ENCODE measurements at regions not wholly inside any gene's neighbourhood (a gene's known extent, or its start where the extent isn't known, plus 50 kb on each side); places are given as distances from the start of the nearest gene placed in this dataset.

GRCh38 chr2:15775753-15776628 lies 164.4 kb upstream of the MYCN start:
- no peak for DNase-seq (ENCODE audit: low read depth)
- TF ChIP-seq, protein P1, sequence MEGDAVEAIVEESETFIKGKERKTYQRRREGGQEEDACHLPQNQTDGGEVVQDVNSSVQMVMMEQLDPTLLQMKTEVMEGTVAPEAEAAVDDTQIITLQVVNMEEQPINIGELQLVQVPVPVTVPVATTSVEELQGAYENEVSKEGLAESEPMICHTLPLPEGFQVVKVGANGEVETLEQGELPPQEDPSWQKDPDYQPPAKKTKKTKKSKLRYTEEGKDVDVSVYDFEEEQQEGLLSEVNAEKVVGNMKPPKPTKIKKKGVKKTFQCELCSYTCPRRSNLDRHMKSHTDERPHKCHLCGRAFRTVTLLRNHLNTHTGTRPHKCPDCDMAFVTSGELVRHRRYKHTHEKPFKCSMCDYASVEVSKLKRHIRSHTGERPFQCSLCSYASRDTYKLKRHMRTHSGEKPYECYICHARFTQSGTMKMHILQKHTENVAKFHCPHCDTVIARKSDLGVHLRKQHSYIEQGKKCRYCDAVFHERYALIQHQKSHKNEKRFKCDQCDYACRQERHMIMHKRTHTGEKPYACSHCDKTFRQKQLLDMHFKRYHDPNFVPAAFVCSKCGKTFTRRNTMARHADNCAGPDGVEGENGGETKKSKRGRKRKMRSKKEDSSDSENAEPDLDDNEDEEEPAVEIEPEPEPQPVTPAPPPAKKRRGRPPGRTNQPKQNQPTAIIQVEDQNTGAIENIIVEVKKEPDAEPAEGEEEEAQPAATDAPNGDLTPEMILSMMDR (IDR thresholded peaks at IDR 0.05; ENCODE audit: control insufficient read depth, extremely low read depth, insufficient read depth): no peak
- H3K4me3 ChIP-seq (ENCODE audit: low read depth, low read length): no peak overlapping the region

DNA sequence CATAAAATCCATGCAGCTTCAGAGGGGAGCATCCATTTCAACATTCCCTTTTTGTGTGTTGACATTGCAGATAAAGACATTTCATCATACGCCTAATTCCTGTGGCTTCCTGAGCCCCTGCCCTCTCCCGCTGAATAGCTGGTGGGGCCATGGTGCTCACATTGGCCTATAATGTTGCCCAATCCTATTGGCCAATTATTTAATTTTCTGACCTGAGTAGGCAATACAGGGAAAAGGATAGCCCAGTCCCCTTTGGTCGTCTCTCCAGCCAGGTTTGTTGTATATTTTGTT lies 163.8 kb upstream of the MYCN start:
- no peak overlapping the region for H3K4me3 ChIP-seq (ENCODE audit: low read depth, low read length)
- TF ChIP-seq, protein P1 (IDR thresholded peaks at IDR 0.05; ENCODE audit: control insufficient read depth, extremely low read depth, insufficient read depth): no peak
- DNase-seq (ENCODE audit: low read depth): no peak

- no peak for DNase-seq (ENCODE audit: low read depth)
- no peak overlapping the region for H3K4me3 ChIP-seq (ENCODE audit: low read depth, low read length)
- TF ChIP-seq, protein P1 (IDR thresholded peaks at IDR 0.05; ENCODE audit: control insufficient read depth, extremely low read depth, insufficient read depth): no peak
These were observed 163.2 kb upstream of the MYCN start for GRCh38 chr2:15776992-15777702.

- DNase-seq (ENCODE audit: low read depth): no peak
- H3K4me3 ChIP-seq (ENCODE audit: low read depth, low read length): no peak overlapping the region
- TF ChIP-seq, protein P1 (IDR thresholded peaks at IDR 0.05; ENCODE audit: control insufficient read depth, extremely low read depth, insufficient read depth): no peak
These were observed 162.5 kb upstream of the MYCN start for GRCh38 chr2:15777795-15778371.

DNA sequence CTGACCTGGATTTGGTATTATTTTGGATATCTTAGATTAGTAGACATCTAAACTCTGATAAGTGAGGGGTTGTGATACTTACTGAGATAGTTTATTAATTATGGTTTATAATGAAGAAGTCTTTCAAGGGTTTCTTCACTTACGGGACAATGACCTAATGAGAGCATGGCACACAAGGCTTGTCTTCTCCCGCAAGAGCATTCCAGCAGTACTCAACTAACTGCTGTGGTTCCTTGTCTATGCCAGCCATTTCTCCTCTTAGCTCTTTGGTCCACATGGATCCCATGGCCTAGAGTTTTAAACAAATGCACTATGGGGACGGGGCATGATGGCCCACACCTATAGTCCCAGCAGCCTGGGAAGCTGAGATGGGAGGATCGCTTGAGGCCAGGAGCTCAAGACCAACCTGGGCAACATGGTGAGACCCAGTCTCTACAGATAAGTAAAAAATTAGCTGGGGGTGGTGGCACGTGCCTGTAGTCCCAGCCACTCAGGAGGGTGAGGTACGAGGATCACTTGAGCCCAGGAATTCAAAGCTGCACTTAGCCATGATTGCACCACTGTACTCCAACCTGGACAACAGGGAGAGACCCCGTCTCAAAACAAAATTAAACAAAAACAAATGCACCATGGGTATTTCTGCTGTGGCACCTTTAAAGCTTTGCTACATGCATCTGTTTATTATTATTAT lies 161.7 kb upstream of the MYCN start:
- no peak for DNase-seq (ENCODE audit: low read depth)
- no peak overlapping the region for H3K4me3 ChIP-seq (ENCODE audit: low read depth, low read length)
- TF ChIP-seq, protein P1 (IDR thresholded peaks at IDR 0.05; ENCODE audit: control insufficient read depth, extremely low read depth, insufficient read depth): no peak

DNA sequence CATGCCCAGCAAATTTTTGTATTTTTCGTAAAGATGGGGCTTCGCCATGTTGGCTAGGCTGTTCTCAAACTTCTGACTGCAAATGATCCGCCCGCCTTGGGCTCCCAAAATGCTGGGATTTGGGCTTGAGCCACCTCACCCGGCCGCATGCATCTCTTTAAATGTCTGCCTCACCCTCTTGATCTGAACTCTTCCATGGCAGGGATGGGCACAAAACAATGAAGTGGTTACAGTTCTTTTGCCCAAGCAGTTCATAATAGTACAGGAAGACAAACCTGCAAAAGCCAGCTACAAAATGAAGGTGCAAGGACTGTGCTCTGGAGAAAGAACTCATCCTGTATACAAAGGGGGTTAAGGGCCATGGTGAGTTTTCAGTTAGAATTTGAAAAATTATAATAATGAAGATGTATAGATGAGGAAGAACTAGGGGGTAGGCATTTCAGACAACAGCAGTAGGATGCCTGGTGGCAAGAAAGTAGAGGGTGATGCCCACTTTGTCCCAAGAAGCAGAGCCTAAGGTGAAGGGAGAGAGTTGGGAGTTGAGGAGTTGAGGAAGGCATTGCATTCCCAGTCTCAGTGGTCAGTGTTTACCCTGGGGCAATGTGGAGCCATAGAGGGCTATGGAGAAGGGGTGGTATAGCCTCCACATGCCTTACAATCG lies 160.8 kb upstream of the MYCN start:
- TF ChIP-seq, protein P1 (IDR thresholded peaks at IDR 0.05; ENCODE audit: control insufficient read depth, extremely low read depth, insufficient read depth): no peak
- no peak for DNase-seq (ENCODE audit: low read depth)
- no peak overlapping the region for H3K4me3 ChIP-seq (ENCODE audit: low read depth, low read length)

All from LNCaP clone FGC (cell line).